ENCODE measurements at regions not wholly inside any gene's neighbourhood (a gene's known extent, or its start where the extent isn't known, plus 50 kb on each side); places are given as distances from the start of the nearest gene placed in this dataset.

- no peak for TF ChIP-seq CTCF (IDR thresholded peaks at IDR 0.05)
- H3K9me3 ChIP-seq: peaks cover 0 to 17% (median 0%) of the 10 kb centered on the region in 11 donors
- no peaks in the 10 kb centered on the region for H3K4me1 ChIP-seq
- intact Hi-C loops (cut with DNase I): no loop called here
- no peak overlapping the region for H3K4me3 ChIP-seq
- DNase-seq (no peak), ATAC-seq (no peak)
- 78 to 79% methylated on average over 2 of the region's 2 CpGs for WGBS, 2 donors
- no peak overlapping the region for H3K27ac ChIP-seq
- no peaks in the 10 kb centered on the region for H3K27me3 ChIP-seq
- no peaks in the 10 kb centered on the region for H3K36me3 ChIP-seq
These were observed 1212.4 kb upstream of the PHF14 start for GRCh38 chr7:9761224-9761623.

GRCh38 chr7:9776900-9777299 lies 1196.8 kb upstream of the PHF14 start:
- H3K36me3 ChIP-seq: no peaks in the 10 kb centered on the region
- H3K9me3 ChIP-seq: peaks cover 0 to 40% (median 0%) of the 10 kb centered on the region in 11 donors
- DNase-seq (no peak), ATAC-seq (no peak)
- no peak overlapping the region for H3K4me3 ChIP-seq
- no peaks in the 10 kb centered on the region for H3K27me3 ChIP-seq
- TF ChIP-seq CTCF (IDR thresholded peaks at IDR 0.05): no peak
- H3K4me1 ChIP-seq: no peaks in the 10 kb centered on the region
- intact Hi-C loops (cut with DNase I): no loop called here
- WGBS, 2 donors: 71 to 72% methylated on average over 2 of the region's 2 CpGs
- H3K27ac ChIP-seq: no peak overlapping the region

- Histone ChIP-seq H3K27ac (no peak overlapping the region), H3K36me3 (no peaks in the 10 kb centered on the region), H3K4me3 (no peak overlapping the region), H3K27me3 (no peaks in the 10 kb centered on the region), H3K9me3 (peaks cover 0 to 39% (median 0%) of the 10 kb centered on the region in 11 donors), H3K4me1 (no peaks in the 10 kb centered on the region)
- 84 to 85% methylated on average over 7 of the region's 7 CpGs for WGBS, 2 donors
- no peak for TF ChIP-seq CTCF (IDR thresholded peaks at IDR 0.05)
- ATAC-seq (no peak), DNase-seq (no peak)
- intact Hi-C loops (cut with DNase I): no loop called here
These were observed 1195.3 kb upstream of the PHF14 start for GRCh38 chr7:9778367-9778766.

DNA sequence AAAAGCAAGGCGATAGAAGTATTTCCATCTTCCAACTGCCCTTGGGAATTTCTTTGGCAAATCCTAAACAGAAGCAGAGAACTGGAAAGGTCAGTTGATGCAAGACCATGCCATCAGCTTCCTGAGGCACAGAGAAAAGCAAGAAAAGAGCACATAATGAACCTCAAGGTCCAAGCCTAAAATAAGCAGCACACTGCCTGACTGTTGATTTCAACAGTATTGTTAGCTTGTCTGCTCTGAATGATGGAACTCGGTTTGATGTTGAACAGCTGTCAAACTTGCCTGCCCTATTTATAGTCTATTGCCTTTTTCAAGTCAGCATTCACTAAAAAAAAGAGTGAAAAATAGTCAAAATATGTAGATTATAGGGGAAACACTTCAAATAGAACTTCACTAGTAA lies 1192.0 kb upstream of the PHF14 start:
- Histone ChIP-seq H3K4me3 (no peak overlapping the region), H3K27me3 (no peaks in the 10 kb centered on the region), H3K4me1 (no peaks in the 10 kb centered on the region), H3K9me3 (peaks cover 0 to 31% (median 0%) of the 10 kb centered on the region in 11 donors), H3K27ac (no peak overlapping the region), H3K36me3 (no peaks in the 10 kb centered on the region)
- WGBS, 2 donors: 41 to 47% methylated on average over 2 of the region's 2 CpGs
- TF ChIP-seq CTCF (IDR thresholded peaks at IDR 0.05): no peak
- intact Hi-C loops (cut with DNase I): no loop called here
- no peak for ATAC-seq
- DNase-seq: no peak

DNA sequence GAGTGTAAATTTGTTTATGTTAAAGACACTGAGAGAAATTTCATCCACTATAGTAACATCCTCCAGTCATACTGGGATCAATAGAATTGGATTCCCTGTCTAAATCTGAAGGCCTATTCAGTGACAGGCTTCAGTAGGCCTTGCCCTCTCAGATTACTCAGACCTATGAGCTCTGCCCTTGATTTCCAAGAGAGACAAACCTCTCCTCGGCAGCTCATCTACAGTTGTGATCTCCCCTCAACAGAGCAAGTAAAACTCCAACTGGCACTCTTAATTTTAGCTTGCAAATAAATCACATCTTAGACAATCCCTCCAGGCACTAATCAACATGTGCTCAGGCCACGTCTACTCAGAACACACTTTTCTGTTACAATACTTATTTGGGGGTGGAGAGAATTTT lies 1191.4 kb upstream of the PHF14 start:
- H3K27me3 ChIP-seq: no peaks in the 10 kb centered on the region
- H3K27ac ChIP-seq: no peak overlapping the region
- no peaks in the 10 kb centered on the region for H3K36me3 ChIP-seq
- H3K4me3 ChIP-seq: no peak overlapping the region
- 60% methylated on average over 2 of the region's 2 CpGs for WGBS, 2 donors
- H3K4me1 ChIP-seq: no peaks in the 10 kb centered on the region
- H3K9me3 ChIP-seq: peaks cover 0 to 29% (median 0%) of the 10 kb centered on the region in 11 donors
- intact Hi-C loops (cut with DNase I): no loop called here
- ATAC-seq (no peak), DNase-seq (no peak)
- TF ChIP-seq CTCF (IDR thresholded peaks at IDR 0.05): no peak

Measured in heart right ventricle (tissue), 16 donors.